Neutrophil (primary cell): ENCODE measurements at regions not wholly inside any gene's neighbourhood (a gene's known extent, or its start where the extent isn't known, plus 50 kb on each side); places are given as distances from the start of the nearest gene placed in this dataset.

Experiments used
- H3K27ac ChIP-seq: fragments of 200-600 bp; sonication (generic); 2 replicates; pipeline ENCODE4 v1.5.1; 2016; ENCODE audit warnings: mild to moderate bottlenecking, moderate library complexity
- H3K27me3 ChIP-seq: fragments of 200-600 bp; sonication (generic); 2 replicates; pipeline ENCODE4 v1.6.0; 2016; ENCODE audit warnings: mild to moderate bottlenecking
- H3K36me3 ChIP-seq: fragments of 200-600 bp; sonication (generic); 2 replicates; pipeline ENCODE4 v1.5.1; 2017
- H3K4me1 ChIP-seq, 2 experiments: fragments of 200-600 bp in 1 of 2; sonication (generic) in 1 of 2; 1 replicate in 1 of 2; 2 replicates in 1 of 2; pipeline versions ENCODE4 v1.5.1 to v1.6.1; 2013 to 2016; ENCODE audit warnings: low read depth in 1 of 2, low read length in 1 of 2, mild to moderate bottlenecking in 1 of 2, moderate library complexity in 1 of 2; ENCODE audit not compliant: control insufficient read depth in 1 of 2, insufficient read depth in 1 of 2
- H3K4me3 ChIP-seq, 2 experiments: fragments of 200-600 bp in 1 of 2; sonication (generic) in 1 of 2; 1 replicate in 1 of 2; 2 replicates in 1 of 2; pipeline ENCODE4 v1.5.1; 2013 to 2016; ENCODE audit warnings: low read depth in 1 of 2, low read length in 1 of 2, mild to moderate bottlenecking in 1 of 2, moderate library complexity in 1 of 2
- H3K9me3 ChIP-seq: fragments of 200-600 bp; sonication (generic); 2 replicates; pipeline ENCODE4 v1.5.1; 2016
- CTCF ChIP-seq: fragments of 200-600 bp; sonication (generic); IDR thresholded peaks from 2 replicates; pipeline ENCODE4 v1.5.1; 2016; ENCODE audit warnings: antibody characterized with exemption

- H3K27ac ChIP-seq: no peak overlapping the region
- no peak overlapping the region for H3K4me3 ChIP-seq
- no peaks in the 10 kb centered on the region for H3K9me3 ChIP-seq
- no peaks in the 10 kb centered on the region for H3K4me1 ChIP-seq
- no peaks in the 10 kb centered on the region for H3K27me3 ChIP-seq
- no peaks in the 10 kb centered on the region for H3K36me3 ChIP-seq
- TF ChIP-seq CTCF: no peak
Measured at GRCh38 chr11:80529726-80530125, 1088.9 kb upstream of the TENM4 start.

DNA sequence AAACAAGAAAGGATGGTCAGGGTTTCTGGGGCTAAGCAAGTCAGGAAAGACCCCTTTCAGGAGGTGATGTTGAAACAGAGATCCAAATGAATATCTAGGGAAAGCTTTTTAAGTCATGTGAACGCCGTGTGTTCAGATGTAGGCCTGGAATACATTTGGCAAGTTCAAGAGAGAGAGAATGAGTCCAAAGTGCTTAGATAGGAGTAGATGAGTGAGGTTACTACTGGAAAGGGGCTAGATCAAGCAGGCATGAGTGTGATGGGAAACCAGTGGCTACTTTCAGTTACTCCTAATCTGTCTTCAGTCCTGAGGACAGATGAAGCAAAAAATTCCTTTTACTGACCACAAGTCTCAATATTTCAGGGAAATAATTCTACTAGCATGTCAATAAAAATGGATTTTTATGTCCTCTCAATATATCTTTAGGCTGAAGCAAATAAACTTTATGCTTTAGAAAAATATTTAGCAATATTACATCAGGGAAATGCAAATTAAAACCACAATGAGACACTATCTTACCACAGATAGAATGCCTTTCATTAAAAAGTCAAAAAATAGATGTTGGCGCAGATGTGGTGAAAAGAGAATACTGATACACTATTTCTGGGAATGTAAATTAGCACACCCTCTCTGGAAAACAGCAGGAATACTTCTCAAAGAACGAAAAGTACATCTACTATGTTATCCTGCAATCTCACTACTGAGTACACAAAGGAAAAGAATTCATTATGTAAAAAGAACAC lies 1085.0 kb upstream of the TENM4 start:
- Histone ChIP-seq H3K27me3 (no peaks in the 10 kb centered on the region), H3K4me3 (no peak overlapping the region), H3K4me1 (no peaks in the 10 kb centered on the region), H3K36me3 (no peaks in the 10 kb centered on the region), H3K27ac (no peak overlapping the region), H3K9me3 (no peaks in the 10 kb centered on the region)
- TF ChIP-seq CTCF: no peak

- no peak overlapping the region for H3K4me3 ChIP-seq
- no peak for TF ChIP-seq CTCF
Measured at GRCh38 chr11:80524349-80524748, 1083.5 kb upstream of the TENM4 start.

DNA sequence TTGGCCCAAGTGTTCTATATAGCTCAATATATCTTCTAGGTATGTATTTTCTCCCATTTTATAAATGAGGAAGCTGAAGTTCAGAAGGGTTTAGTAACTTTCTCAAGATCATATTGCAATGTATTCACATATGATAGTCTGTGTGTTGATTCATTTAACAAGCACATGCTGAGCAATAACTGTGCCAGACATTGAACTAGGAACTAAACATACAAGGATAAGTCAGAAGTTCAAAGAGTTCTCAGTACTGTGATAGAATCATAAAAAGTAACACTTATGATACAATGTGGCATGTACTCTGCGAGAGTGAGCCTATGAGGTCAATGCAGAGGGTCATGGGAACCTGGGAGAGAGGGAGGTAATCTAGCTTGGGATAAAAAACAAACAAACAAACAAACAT lies 1082.2 kb upstream of the TENM4 start:
- no peak for TF ChIP-seq CTCF
- H3K27ac ChIP-seq: no peak overlapping the region

More at GRCh38 chr11:80524349-80524748, 1083.5 kb upstream of the TENM4 start:
- Histone ChIP-seq H3K36me3 (no peaks in the 10 kb centered on the region), H3K27ac (no peak overlapping the region), H3K27me3 (no peaks in the 10 kb centered on the region), H3K9me3 (no peaks in the 10 kb centered on the region), H3K4me1 (no peaks in the 10 kb centered on the region)

DNA sequence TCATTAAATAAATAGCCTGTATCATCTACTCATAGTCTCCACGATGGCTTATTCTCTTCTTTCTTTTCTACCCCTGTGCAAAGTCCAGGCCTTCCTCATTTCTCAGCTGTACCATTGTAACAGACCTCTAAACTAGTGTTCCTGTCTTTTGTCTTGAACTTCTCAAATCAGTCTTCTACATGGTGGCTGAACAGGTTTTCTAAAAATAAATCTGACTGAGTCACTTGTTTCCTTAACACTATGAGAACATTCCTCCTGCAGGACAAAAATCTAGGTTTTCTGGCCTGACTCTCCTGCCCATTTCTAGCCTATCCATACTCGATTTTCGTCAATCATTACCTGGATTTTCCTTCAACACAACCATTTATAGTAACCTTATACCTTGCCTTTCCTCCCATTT lies 1080.8 kb upstream of the TENM4 start:
- H3K4me1 ChIP-seq: no peaks in the 10 kb centered on the region
- no peaks in the 10 kb centered on the region for H3K36me3 ChIP-seq
- TF ChIP-seq CTCF: no peak
- no peak overlapping the region for H3K4me3 ChIP-seq
- H3K9me3 ChIP-seq: no peaks in the 10 kb centered on the region
- H3K27me3 ChIP-seq: no peaks in the 10 kb centered on the region
- H3K27ac ChIP-seq: no peak overlapping the region

More for the DNA sequence above, 1082.2 kb upstream of the TENM4 start:
- Histone ChIP-seq H3K4me1 (no peaks in the 10 kb centered on the region), H3K27me3 (no peaks in the 10 kb centered on the region), H3K4me3 (no peak overlapping the region), H3K9me3 (no peaks in the 10 kb centered on the region), H3K36me3 (no peaks in the 10 kb centered on the region)
